ENCODE measurements at regions not wholly inside any gene's neighbourhood (a gene's known extent, or its start where the extent isn't known, plus 50 kb on each side); places are given as distances from the start of the nearest gene placed in this dataset.

GRCh38 chr11:16572945-16573344, 165.5 kb upstream of the C11orf58 start:
- H3K36me3 ChIP-seq (ENCODE audit: control insufficient read depth, insufficient read depth, low read length): no peaks in the 10 kb centered on the region
- no peaks in the 10 kb centered on the region for H3K27me3 ChIP-seq (replicated peaks; ENCODE audit: control insufficient read depth, insufficient read depth, low read length)
- TF ChIP-seq, protein P1, sequence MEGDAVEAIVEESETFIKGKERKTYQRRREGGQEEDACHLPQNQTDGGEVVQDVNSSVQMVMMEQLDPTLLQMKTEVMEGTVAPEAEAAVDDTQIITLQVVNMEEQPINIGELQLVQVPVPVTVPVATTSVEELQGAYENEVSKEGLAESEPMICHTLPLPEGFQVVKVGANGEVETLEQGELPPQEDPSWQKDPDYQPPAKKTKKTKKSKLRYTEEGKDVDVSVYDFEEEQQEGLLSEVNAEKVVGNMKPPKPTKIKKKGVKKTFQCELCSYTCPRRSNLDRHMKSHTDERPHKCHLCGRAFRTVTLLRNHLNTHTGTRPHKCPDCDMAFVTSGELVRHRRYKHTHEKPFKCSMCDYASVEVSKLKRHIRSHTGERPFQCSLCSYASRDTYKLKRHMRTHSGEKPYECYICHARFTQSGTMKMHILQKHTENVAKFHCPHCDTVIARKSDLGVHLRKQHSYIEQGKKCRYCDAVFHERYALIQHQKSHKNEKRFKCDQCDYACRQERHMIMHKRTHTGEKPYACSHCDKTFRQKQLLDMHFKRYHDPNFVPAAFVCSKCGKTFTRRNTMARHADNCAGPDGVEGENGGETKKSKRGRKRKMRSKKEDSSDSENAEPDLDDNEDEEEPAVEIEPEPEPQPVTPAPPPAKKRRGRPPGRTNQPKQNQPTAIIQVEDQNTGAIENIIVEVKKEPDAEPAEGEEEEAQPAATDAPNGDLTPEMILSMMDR (IDR thresholded peaks at IDR 0.05; ENCODE audit: insufficient read depth, low read length, poor library complexity, severe bottlenecking): no peak
- no peak overlapping the region for H3K4me3 ChIP-seq (replicated peaks; ENCODE audit: low read depth, low read length)
- no peak for DNase-seq (ENCODE audit: extremely low read depth, insufficient read length)

DNA sequence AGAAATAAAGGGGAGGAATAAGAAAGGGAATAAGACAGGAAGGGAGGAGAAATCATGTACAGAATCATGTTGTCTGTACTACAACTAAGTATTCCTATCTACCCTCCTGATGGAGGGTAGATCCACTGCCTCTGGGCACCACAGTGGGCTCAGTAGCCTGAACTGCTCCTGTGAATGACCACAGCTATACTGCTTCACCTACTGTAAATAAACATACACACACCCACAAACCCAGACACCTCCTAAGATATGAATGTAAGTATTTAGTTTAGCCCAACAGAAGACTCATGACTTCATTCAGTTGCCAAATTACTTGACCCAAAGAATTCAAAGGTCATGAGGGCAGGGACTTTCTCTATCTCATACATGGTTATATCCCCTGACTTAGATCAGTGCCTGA, 177.3 kb upstream of the C11orf58 start:
- TF ChIP-seq, protein P1 (IDR thresholded peaks at IDR 0.05; ENCODE audit: insufficient read depth, low read length, poor library complexity, severe bottlenecking): no peak
- DNase-seq (ENCODE audit: extremely low read depth, insufficient read length): no peak
- H3K4me3 ChIP-seq (replicated peaks; ENCODE audit: low read depth, low read length): no peak overlapping the region
- H3K36me3 ChIP-seq (ENCODE audit: control insufficient read depth, insufficient read depth, low read length): no peaks in the 10 kb centered on the region
- H3K27me3 ChIP-seq (replicated peaks; ENCODE audit: control insufficient read depth, insufficient read depth, low read length): no peaks in the 10 kb centered on the region

GRCh38 chr11:16558494-16558893, 180.0 kb upstream of the C11orf58 start:
- no peaks in the 10 kb centered on the region for H3K27me3 ChIP-seq (replicated peaks; ENCODE audit: control insufficient read depth, insufficient read depth, low read length)
- no peak for DNase-seq (ENCODE audit: extremely low read depth, insufficient read length)
- H3K36me3 ChIP-seq (ENCODE audit: control insufficient read depth, insufficient read depth, low read length): no peaks in the 10 kb centered on the region
- H3K4me3 ChIP-seq (replicated peaks; ENCODE audit: low read depth, low read length): no peak overlapping the region
- TF ChIP-seq, protein P1 (IDR thresholded peaks at IDR 0.05; ENCODE audit: insufficient read depth, low read length, poor library complexity, severe bottlenecking): no peak

GRCh38 chr11:16555956-16556355, 182.5 kb upstream of the C11orf58 start:
- H3K36me3 ChIP-seq (ENCODE audit: control insufficient read depth, insufficient read depth, low read length): no peaks in the 10 kb centered on the region
- DNase-seq (ENCODE audit: extremely low read depth, insufficient read length): no peak
- H3K27me3 ChIP-seq (replicated peaks; ENCODE audit: control insufficient read depth, insufficient read depth, low read length): no peaks in the 10 kb centered on the region
- H3K4me3 ChIP-seq (replicated peaks; ENCODE audit: low read depth, low read length): no peak overlapping the region
- TF ChIP-seq, protein P1 (IDR thresholded peaks at IDR 0.05; ENCODE audit: insufficient read depth, low read length, poor library complexity, severe bottlenecking): no peak

GRCh38 chr11:16554361-16554760, 184.1 kb upstream of the C11orf58 start:
- no peak for DNase-seq (ENCODE audit: extremely low read depth, insufficient read length)
- H3K27me3 ChIP-seq (replicated peaks; ENCODE audit: control insufficient read depth, insufficient read depth, low read length): no peaks in the 10 kb centered on the region
- TF ChIP-seq, protein P1 (IDR thresholded peaks at IDR 0.05; ENCODE audit: insufficient read depth, low read length, poor library complexity, severe bottlenecking): no peak
- no peaks in the 10 kb centered on the region for H3K36me3 ChIP-seq (ENCODE audit: control insufficient read depth, insufficient read depth, low read length)
- no peak overlapping the region for H3K4me3 ChIP-seq (replicated peaks; ENCODE audit: low read depth, low read length)

- TF ChIP-seq, protein P1 (IDR thresholded peaks at IDR 0.05; ENCODE audit: insufficient read depth, low read length, poor library complexity, severe bottlenecking): no peak
- no peak overlapping the region for H3K4me3 ChIP-seq (replicated peaks; ENCODE audit: low read depth, low read length)
- no peaks in the 10 kb centered on the region for H3K27me3 ChIP-seq (replicated peaks; ENCODE audit: control insufficient read depth, insufficient read depth, low read length)
- DNase-seq (ENCODE audit: extremely low read depth, insufficient read length): no peak
- H3K36me3 ChIP-seq (ENCODE audit: control insufficient read depth, insufficient read depth, low read length): no peaks in the 10 kb centered on the region
These were observed 190.6 kb upstream of the C11orf58 start for GRCh38 chr11:16547879-16548278.

Measured in GM06990 (cell line).